ENCODE measurements at regions not wholly inside any gene's neighbourhood (a gene's known extent, or its start where the extent isn't known, plus 50 kb on each side); places are given as distances from the start of the nearest gene placed in this dataset.
"Not testable (repeated sequence)": the region's sequence is repeated elsewhere in the genome, so short reads cannot be mapped to it uniquely, and the experiment has no call there.

DNA sequence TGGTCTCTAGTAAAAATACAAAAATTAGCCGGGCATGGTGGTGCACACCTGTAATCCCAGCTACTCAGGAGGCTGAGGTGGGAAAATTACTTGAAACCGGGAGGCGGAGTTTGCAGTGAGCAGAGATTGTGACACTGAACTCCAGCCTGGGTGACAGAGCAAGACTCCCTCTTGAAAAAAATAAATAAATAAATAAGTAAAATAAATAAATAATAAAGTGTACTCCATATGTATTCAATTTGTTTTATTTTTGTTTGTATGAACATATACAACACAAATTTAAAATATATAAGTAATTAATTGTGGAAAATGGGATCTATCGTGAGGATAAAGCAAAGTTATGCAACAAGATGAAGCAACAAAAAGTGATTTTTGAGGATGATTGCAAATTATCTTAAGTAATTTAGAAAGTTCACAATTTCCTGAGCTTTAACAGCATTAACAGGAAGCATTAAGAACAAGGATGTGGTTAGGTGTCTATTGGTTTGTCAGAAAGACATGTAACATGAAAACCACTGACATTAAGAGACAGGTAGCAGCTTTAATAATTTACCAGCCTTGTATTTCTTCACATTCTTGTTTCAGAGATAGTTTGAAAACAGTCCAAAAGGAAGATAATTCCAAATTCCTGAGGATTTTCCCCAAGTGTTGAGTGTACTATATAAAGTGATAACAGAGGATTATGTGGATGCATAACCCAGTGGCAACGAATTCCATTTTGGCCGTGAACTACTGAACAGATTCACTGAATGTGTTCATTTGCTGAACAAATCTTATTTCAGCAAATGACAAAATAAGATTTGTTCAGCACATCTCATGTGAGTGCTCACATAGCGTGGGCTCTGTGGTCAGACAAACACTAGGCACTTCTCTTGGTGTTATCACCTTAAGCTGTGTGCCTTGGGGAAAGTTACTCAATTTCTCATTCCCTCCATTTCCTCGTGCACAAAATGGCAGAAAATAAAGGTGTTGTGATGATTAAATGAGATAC is 68.6 kb upstream of the RESF1 start:
- H3K4me3 Mint-ChIP-seq: no peak overlapping the region
- ChIA-PET POLR2A (no interaction called here), CTCF (no interaction called here)

DNA sequence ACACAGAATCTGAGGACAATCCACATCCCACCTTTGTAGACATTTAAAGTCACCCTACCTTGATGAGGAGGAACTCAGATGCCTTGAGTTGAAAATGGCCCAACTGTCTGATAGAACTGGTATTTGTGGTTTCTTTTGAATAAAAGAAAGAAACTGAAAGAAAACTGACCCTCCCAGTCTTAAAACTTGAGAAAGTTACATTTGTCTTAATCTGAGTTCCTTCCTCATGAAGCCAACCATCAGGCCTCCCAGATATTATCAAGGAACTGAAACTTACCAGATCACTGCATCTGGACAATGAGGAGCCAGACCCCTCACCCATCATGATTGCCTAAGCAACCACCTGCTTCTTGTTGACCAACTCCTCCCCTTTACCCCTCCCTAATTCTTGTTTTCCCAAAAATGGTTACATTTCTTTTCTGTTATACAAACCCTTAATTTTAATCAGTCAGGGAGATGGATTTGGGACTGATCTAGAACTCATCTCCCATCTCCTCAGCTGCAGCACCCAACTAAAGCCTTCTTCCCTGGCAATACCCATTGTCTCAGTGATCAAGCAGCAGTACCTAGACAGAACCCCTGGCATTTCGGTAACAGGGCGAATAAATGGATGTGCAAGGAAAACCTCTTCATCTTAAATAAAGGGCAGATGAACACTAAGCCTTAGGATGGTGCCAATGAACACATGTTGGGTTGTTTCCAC is 72.0 kb upstream of the RESF1 start:
- Mint-ChIP-seq H3K4me3 (no peak overlapping the region), H3K36me3 (peaks cover 50% of the 10 kb centered on the region), H3K27me3 (ENCODE audit: low read depth) (no peaks in the 10 kb centered on the region), H3K4me1 (peaks cover 2% of the 10 kb centered on the region; the same call in 1 of the 2 replicates), H3K27ac (no peak overlapping the region), H3K9me3 (peaks cover 58% of the 10 kb centered on the region)
- ChIA-PET POLR2A (no interaction called here), CTCF (no interaction called here)
- no peak for DNase-seq (ENCODE audit: low spot score)
- TF ChIP-seq ZNF423 (CRISPR knock-in tag; IDR thresholded peaks at IDR 0.05): no peak
- TF ChIP-seq, protein P1, sequence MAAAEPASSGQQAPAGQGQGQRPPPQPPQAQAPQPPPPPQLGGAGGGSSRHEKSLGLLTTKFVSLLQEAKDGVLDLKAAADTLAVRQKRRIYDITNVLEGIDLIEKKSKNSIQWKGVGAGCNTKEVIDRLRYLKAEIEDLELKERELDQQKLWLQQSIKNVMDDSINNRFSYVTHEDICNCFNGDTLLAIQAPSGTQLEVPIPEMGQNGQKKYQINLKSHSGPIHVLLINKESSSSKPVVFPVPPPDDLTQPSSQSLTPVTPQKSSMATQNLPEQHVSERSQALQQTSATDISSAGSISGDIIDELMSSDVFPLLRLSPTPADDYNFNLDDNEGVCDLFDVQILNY (CRISPR knock-in tag; IDR thresholded peaks at IDR 0.05): no peak
- no peak for TF ChIP-seq ESRRA (CRISPR knock-in tag; IDR thresholded peaks at IDR 0.05; ENCODE audit: borderline replicate concordance)
- no peak for ATAC-seq

More for the DNA sequence above, 68.6 kb upstream of the RESF1 start:
- ATAC-seq (no peak), DNase-seq (ENCODE audit: low spot score) (no peak)
- Mint-ChIP-seq H3K27me3 (ENCODE audit: low read depth) (peaks cover 3% of the 10 kb centered on the region; the same call in 1 of the 2 replicates), H3K9me3 (peaks cover 40% of the 10 kb centered on the region), H3K36me3 (peaks cover 31% of the 10 kb centered on the region), H3K27ac (no peak overlapping the region), H3K4me1 (peaks cover 6% of the 10 kb centered on the region)
- TF ChIP-seq, protein P2, sequence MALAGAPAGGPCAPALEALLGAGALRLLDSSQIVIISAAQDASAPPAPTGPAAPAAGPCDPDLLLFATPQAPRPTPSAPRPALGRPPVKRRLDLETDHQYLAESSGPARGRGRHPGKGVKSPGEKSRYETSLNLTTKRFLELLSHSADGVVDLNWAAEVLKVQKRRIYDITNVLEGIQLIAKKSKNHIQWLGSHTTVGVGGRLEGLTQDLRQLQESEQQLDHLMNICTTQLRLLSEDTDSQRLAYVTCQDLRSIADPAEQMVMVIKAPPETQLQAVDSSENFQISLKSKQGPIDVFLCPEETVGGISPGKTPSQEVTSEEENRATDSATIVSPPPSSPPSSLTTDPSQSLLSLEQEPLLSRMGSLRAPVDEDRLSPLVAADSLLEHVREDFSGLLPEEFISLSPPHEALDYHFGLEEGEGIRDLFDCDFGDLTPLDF (CRISPR knock-in tag; IDR thresholded peaks at IDR 0.05): no peak
- TF ChIP-seq E2F4 (CRISPR knock-in tag; IDR thresholded peaks at IDR 0.05; ENCODE audit: borderline replicate concordance, low read depth) (no peak), ZNF416 (CRISPR knock-in tag; IDR thresholded peaks at IDR 0.05) (no peak), JUN (CRISPR knock-in tag; IDR thresholded peaks at IDR 0.05) (no peak), NR1H2 (CRISPR knock-in tag; IDR thresholded peaks at IDR 0.05) (no peak), CREB1 (CRISPR knock-in tag; IDR thresholded peaks at IDR 0.05) (no peak), ATF2 (CRISPR knock-in tag; IDR thresholded peaks at IDR 0.05; ENCODE audit: borderline replicate concordance, low read depth) (no peak), ZNF219 (CRISPR knock-in tag; IDR thresholded peaks at IDR 0.05; ENCODE audit: borderline replicate concordance) (no peak), ETV6 (CRISPR knock-in tag; IDR thresholded peaks at IDR 0.05) (no peak)

DNA sequence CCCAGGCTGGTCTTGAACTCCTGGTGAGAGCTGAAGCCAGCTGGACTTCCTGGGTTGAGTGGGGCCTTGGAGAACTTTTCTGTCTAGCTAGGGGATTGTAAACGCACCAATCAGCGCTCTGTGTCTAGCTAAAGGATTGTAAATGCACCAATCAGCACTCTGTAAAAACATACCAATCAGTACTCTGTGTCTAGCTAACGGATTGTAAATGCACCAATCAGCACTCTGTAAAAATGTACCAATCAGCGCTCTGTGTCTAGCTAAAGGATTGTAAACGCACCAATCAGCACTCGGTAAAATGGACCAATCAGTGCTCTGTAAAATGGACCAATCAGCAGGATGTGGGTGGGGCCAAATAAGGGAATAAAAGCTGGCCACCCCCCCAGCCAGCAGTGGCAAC is 76.5 kb upstream of the RESF1 start:
- CTCF ChIA-PET; H3K27me3 Mint-ChIP-seq (ENCODE audit: low read depth); DNase-seq (ENCODE audit: low spot score); H3K27ac Mint-ChIP-seq; H3K4me3 Mint-ChIP-seq; POLR2A ChIA-PET; ATAC-seq: not testable (repeated sequence)
- 0 out of 2 replicates have a peak, but pooled peaks have one; percentile 12 for TF ChIP-seq NFYB (CRISPR knock-in tag; conservative IDR thresholded peaks at IDR 0.05; ENCODE audit: low read depth)
- H3K9me3 Mint-ChIP-seq: peaks cover 41% of the 10 kb centered on the region
- peaks cover 12% of the 10 kb centered on the region for H3K4me1 Mint-ChIP-seq
- peaks cover 38% of the 10 kb centered on the region for H3K36me3 Mint-ChIP-seq

Data from WTC11 (cell line).